ENCODE measurements at regions not wholly inside any gene's neighbourhood (a gene's known extent, or its start where the extent isn't known, plus 50 kb on each side); places are given as distances from the start of the nearest gene placed in this dataset.

GRCh38 chr2:195026261-195026660 is 630.8 kb upstream of the SLC39A10 start:
- intact Hi-C loops (cut with micrococcal nuclease) (no loop called here), dilution Hi-C loops (cut with MboI; ENCODE audit: extremely low pct_ligation_motif_present, low sequenced_read_pairs) (no loop called here)
- CTCF ChIA-PET: no interaction called here
- H3K4me3 ChIP-seq (replicated peaks in 1 of 3; ENCODE audit: insufficient read depth in 1 of 3, low read depth in 1 of 3, low read length in 3 of 3): no peak overlapping the region
- no peaks in the 10 kb centered on the region for H4K20me1 ChIP-seq (replicated peaks; ENCODE audit: control insufficient read depth, extremely low read depth, insufficient read depth, low read length)
- H3K27ac ChIP-seq (ENCODE audit: insufficient read depth, low read depth, low read length): no peak overlapping the region
- no peaks in the 10 kb centered on the region for H3K9me1 ChIP-seq (replicated peaks; ENCODE audit: control insufficient read depth, extremely low read depth, insufficient read depth, low read length)
- no peak overlapping the region for H2AFZ ChIP-seq (ENCODE audit: low read depth, low read length)
- no peaks in the 10 kb centered on the region for H3K9me3 ChIP-seq (replicated peaks; ENCODE audit: control insufficient read depth, insufficient read depth, low read length)
- POLR2A ChIA-PET: no interaction called here
- H3K79me2 ChIP-seq (ENCODE audit: control insufficient read depth, insufficient read depth, low read length): no peaks in the 10 kb centered on the region
- H3K4me2 ChIP-seq (ENCODE audit: insufficient read depth, low read length): no peak overlapping the region
- TF ChIP-seq, protein P1, sequence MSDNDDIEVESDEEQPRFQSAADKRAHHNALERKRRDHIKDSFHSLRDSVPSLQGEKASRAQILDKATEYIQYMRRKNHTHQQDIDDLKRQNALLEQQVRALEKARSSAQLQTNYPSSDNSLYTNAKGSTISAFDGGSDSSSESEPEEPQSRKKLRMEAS (IDR thresholded peaks at IDR 0.05; ENCODE audit: insufficient read depth, insufficient read length): no peak
- TF ChIP-seq, protein P2, sequence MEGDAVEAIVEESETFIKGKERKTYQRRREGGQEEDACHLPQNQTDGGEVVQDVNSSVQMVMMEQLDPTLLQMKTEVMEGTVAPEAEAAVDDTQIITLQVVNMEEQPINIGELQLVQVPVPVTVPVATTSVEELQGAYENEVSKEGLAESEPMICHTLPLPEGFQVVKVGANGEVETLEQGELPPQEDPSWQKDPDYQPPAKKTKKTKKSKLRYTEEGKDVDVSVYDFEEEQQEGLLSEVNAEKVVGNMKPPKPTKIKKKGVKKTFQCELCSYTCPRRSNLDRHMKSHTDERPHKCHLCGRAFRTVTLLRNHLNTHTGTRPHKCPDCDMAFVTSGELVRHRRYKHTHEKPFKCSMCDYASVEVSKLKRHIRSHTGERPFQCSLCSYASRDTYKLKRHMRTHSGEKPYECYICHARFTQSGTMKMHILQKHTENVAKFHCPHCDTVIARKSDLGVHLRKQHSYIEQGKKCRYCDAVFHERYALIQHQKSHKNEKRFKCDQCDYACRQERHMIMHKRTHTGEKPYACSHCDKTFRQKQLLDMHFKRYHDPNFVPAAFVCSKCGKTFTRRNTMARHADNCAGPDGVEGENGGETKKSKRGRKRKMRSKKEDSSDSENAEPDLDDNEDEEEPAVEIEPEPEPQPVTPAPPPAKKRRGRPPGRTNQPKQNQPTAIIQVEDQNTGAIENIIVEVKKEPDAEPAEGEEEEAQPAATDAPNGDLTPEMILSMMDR (IDR thresholded peaks at IDR 0.05; ENCODE audit: extremely low read depth in 1 of 2, insufficient read depth in 1 of 2, low read depth in 1 of 2, low read length in 2 of 2): no peak
- TF ChIP-seq MYC (IDR thresholded peaks at IDR 0.05; ENCODE audit: low read depth, low read length): no peak
- no peak for TF ChIP-seq POLR2A (IDR thresholded peaks at IDR 0.05; ENCODE audit: low read depth, low read length)
- BruUV-seq (replicated peaks): no TSS peak
- DNase-seq (ENCODE audit: low read depth, low spot score) (no peak), FAIRE-seq (no peak)
- no peaks in the 10 kb centered on the region for H3K27me3 ChIP-seq (ENCODE audit: control insufficient read depth in 2 of 2, insufficient read depth in 2 of 2, low read length in 2 of 2)
- no peaks in the 10 kb centered on the region for H3K36me3 ChIP-seq (ENCODE audit: control insufficient read depth in 2 of 2, extremely low read depth in 1 of 2, insufficient read depth in 2 of 2, low read length in 2 of 2)
- H3K4me1 ChIP-seq (ENCODE audit: control insufficient read depth, extremely low read depth, insufficient read depth, low read length): no peaks in the 10 kb centered on the region
- H3K9ac ChIP-seq (replicated peaks; ENCODE audit: extremely low read depth, insufficient read depth, low read length): no peak overlapping the region

- Histone ChIP-seq H3K9me3 (replicated peaks; ENCODE audit: control insufficient read depth, insufficient read depth, low read length) (no peaks in the 10 kb centered on the region), H3K4me1 (ENCODE audit: control insufficient read depth, extremely low read depth, insufficient read depth, low read length) (no peaks in the 10 kb centered on the region), H3K27ac (ENCODE audit: insufficient read depth, low read depth, low read length) (no peak overlapping the region), H3K27me3 (ENCODE audit: control insufficient read depth in 2 of 2, insufficient read depth in 2 of 2, low read length in 2 of 2) (no peaks in the 10 kb centered on the region), H3K9me1 (replicated peaks; ENCODE audit: control insufficient read depth, extremely low read depth, insufficient read depth, low read length) (no peaks in the 10 kb centered on the region), H4K20me1 (replicated peaks; ENCODE audit: control insufficient read depth, extremely low read depth, insufficient read depth, low read length) (no peaks in the 10 kb centered on the region), H2AFZ (ENCODE audit: low read depth, low read length) (no peak overlapping the region), H3K9ac (replicated peaks; ENCODE audit: extremely low read depth, insufficient read depth, low read length) (no peak overlapping the region), H3K79me2 (ENCODE audit: control insufficient read depth, insufficient read depth, low read length) (no peaks in the 10 kb centered on the region), H3K4me2 (ENCODE audit: insufficient read depth, low read length) (no peak overlapping the region), H3K36me3 (ENCODE audit: control insufficient read depth in 2 of 2, extremely low read depth in 1 of 2, insufficient read depth in 2 of 2, low read length in 2 of 2) (no peaks in the 10 kb centered on the region), H3K4me3 (replicated peaks in 1 of 3; ENCODE audit: insufficient read depth in 1 of 3, low read depth in 1 of 3, low read length in 3 of 3) (no peak overlapping the region)
- FAIRE-seq (no peak), DNase-seq (ENCODE audit: low read depth, low spot score) (no peak)
- ChIA-PET CTCF (no interaction called here), POLR2A (no interaction called here)
- TF ChIP-seq, protein P1 (IDR thresholded peaks at IDR 0.05; ENCODE audit: insufficient read depth, insufficient read length): no peak
- TF ChIP-seq GATA2 (IDR thresholded peaks at IDR 0.05; ENCODE audit: insufficient read depth, insufficient read length, low read depth, low read length) (no peak), MYC (IDR thresholded peaks at IDR 0.05; ENCODE audit: low read depth, low read length) (no peak), POLR2A (IDR thresholded peaks at IDR 0.05; ENCODE audit: low read depth, low read length) (no peak), POLR2AphosphoS5 (IDR thresholded peaks at IDR 0.05; ENCODE audit: insufficient read depth, low read depth, low read length) (no peak), EZH2 (IDR thresholded peaks at IDR 0.05; ENCODE audit: borderline replicate concordance, low read depth, low read length, severe bottlenecking) (no peak), JUN (IDR thresholded peaks at IDR 0.05; ENCODE audit: borderline replicate concordance, insufficient read depth, insufficient read length, low read depth) (no peak), FOS (IDR thresholded peaks at IDR 0.05; ENCODE audit: borderline replicate concordance, insufficient read depth, low read length) (no peak)
- TF ChIP-seq, protein P2 (IDR thresholded peaks at IDR 0.05; ENCODE audit: extremely low read depth in 1 of 2, insufficient read depth in 1 of 2, low read depth in 1 of 2, low read length in 2 of 2): no peak
- BruUV-seq (replicated peaks): no TSS peak
- dilution Hi-C loops (cut with MboI; ENCODE audit: extremely low pct_ligation_motif_present, low sequenced_read_pairs) (no loop called here), intact Hi-C loops (cut with micrococcal nuclease) (no loop called here)
Measured at GRCh38 chr2:195022508-195022830, 634.6 kb upstream of the SLC39A10 start.

Data from endothelial cell of umbilical vein (primary cell).